Retinal pigment epithelial cell (primary cell): ENCODE measurements at regions not wholly inside any gene's neighbourhood (a gene's known extent, or its start where the extent isn't known, plus 50 kb on each side); places are given as distances from the start of the nearest gene placed in this dataset.

ENCODE experiments used
- DNase-seq: peaks from one replicate; pipeline ENCODE4 v3.0.0-alpha.2; 2010; ENCODE audit warnings: low read depth
- H3K4me3 ChIP-seq: 2 replicates; pipeline ENCODE4 v1.5.1; 2011; ENCODE audit warnings: mild to moderate bottlenecking, low read length, control low read depth, moderate library complexity
- TF ChIP-seq, protein P1 (sequence below): conservative IDR thresholded peaks from 2 replicates; pipeline ENCODE4 v1.5.1; 2011; ENCODE audit warnings: low read depth, low read length, control low read depth, inconsistent platforms

DNA sequence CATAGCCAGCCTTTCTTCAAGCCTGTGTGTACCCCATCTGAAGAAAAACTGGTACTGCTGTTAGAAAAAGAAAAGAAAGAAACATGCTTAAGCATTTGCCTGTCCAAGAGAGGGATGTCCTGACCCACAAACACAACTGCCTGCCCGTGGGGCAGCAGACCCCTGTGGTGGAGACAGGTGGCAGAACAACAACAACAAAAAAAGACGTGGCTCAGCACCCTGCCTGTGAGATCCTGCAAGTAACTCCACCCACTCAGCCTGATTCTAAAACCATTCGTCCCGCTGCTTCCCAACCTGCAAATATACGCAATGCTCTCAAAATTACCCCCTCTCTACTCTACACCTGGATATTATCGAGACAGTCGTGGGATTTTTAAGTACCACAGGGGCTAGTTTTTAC, 64.9 kb upstream of the ZDHHC17 start:
- no peak for DNase-seq
- TF ChIP-seq, protein P1, sequence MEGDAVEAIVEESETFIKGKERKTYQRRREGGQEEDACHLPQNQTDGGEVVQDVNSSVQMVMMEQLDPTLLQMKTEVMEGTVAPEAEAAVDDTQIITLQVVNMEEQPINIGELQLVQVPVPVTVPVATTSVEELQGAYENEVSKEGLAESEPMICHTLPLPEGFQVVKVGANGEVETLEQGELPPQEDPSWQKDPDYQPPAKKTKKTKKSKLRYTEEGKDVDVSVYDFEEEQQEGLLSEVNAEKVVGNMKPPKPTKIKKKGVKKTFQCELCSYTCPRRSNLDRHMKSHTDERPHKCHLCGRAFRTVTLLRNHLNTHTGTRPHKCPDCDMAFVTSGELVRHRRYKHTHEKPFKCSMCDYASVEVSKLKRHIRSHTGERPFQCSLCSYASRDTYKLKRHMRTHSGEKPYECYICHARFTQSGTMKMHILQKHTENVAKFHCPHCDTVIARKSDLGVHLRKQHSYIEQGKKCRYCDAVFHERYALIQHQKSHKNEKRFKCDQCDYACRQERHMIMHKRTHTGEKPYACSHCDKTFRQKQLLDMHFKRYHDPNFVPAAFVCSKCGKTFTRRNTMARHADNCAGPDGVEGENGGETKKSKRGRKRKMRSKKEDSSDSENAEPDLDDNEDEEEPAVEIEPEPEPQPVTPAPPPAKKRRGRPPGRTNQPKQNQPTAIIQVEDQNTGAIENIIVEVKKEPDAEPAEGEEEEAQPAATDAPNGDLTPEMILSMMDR, result no peak
- no peak overlapping the region for H3K4me3 ChIP-seq

DNA sequence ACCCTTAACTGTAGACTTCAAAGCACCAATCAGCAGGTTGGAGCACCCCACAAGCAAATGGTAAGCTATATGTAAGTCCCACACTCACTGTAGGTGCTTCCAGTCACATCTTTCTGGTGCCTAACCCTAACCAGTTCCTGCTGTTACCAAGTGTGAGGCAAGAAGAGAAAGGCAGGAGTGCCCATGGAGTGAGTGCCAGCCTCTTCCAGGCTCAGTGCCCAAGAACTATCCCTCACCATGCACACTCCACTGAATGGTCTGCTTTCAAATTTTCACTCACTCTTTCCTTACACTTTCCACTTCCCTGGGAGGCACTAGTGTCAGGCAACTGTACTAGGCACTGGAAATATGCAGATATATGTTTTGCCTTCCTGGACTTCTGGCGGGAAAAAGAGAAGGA, 62.2 kb upstream of the ZDHHC17 start:
- no peak overlapping the region for H3K4me3 ChIP-seq
- no peak for DNase-seq
- TF ChIP-seq, protein P1, result no peak

DNA sequence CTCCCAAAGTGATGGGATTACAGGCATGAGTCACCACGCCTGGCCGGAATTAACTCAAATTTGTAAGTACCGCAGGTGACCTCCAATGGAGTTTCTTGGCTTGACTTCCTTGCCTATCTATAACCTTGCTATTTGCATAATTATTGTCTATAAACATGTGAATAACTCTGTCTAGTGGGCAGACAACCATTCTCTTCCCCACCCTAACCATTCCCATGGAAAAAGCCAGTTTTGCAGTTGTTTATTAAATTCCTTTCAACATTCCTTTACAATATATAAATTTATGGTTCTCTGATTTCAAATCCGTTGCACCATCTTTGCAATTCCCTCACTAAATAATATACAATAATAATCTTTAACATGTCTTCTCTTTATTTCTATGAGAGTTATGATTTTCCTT, 61.0 kb upstream of the ZDHHC17 start:
- DNase-seq, result no peak
- H3K4me3 ChIP-seq, result no peak overlapping the region
- TF ChIP-seq, protein P1, result no peak

DNA sequence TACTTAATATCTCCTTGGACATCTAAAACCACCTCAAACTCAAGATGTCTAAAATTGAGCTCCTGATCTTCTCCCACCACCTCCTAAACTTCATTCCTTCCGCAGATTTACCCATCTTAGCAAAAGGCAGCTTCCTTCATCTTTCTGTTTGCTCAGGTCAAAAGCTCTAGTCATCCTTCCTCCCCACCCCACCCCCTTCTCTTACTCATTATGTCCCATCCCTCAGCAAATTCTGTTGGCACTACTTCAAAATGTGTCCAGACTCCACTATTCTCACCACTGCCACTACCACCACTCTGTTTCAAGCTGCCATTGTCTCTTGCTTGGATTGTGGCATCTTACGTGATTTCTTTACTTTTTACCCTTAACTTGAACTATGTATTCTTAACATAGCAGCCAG, 59.2 kb upstream of the ZDHHC17 start:
- no peak overlapping the region for H3K4me3 ChIP-seq
- DNase-seq, result no peak
- TF ChIP-seq, protein P1, result no peak

DNA sequence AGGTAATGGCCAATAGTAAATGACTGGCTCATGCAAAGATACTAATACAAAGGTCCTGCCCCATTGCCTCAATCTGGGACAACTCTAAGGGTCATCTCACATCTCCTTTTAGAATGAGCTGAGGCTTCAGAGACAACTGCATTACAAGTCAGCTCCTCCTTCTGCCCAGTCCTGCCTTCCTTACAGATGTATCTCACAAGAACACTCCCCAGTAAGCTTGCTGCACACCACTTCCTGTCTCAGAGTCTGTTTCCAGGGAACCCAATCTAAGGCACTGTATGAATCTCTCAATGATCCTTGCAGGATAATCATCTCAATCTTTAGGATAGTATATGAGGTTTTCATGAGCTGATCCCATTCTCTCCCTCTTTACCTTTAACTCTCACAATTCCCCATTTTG, 57.8 kb upstream of the ZDHHC17 start:
- TF ChIP-seq, protein P1, result no peak
- no peak for DNase-seq
- H3K4me3 ChIP-seq, result no peak overlapping the region

DNA sequence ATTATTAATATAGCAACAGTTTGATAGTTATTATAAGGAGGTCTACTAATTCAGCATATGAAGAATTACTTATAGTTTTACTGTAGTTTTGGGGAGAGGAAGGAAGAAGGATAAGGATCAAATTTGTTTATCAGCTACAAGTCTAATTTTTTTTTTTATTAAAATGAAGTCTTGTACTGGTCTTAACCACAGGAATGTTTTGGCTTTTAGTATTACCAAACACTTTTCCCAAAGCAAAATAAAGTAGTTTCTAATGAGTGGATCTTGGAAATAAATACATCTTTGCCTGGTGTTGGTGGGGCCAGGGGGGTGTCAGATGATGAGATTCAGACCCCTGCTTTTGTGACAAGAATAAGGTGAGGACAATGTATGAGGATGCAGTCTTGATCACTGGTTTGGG, 57.2 kb upstream of the ZDHHC17 start:
- no peak for DNase-seq
- TF ChIP-seq, protein P1, result no peak
- H3K4me3 ChIP-seq, result no peak overlapping the region

DNA sequence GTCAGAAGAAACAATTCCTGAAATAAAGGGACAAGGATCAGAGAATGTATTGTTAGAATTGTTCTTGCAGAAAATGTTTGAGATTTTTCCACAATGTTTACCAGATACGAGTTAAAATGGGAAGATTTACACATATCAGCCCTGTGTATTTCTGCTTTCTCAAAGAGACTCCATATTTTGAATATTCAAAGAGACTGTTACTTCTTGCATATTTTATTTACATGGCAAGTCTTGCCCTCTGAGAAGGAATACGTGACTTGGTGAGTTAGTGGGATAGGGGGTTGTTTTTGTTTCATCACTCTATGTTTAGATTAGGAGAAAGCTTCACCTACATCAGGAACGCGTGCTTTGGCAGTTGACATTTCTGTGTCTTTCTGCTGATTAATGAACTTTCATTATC, 56.1 kb upstream of the ZDHHC17 start:
- no peak for DNase-seq
- TF ChIP-seq, protein P1, result no peak
- no peak overlapping the region for H3K4me3 ChIP-seq
